ENCODE measurements at regions not wholly inside any gene's neighbourhood (a gene's known extent, or its start where the extent isn't known, plus 50 kb on each side); places are given as distances from the start of the nearest gene placed in this dataset.

GRCh38 chr1:60974524-60975372, 107.6 kb upstream of the NFIA start:
- H3K27ac ChIP-seq (ENCODE audit: low read length), result no peak overlapping the region
- intact Hi-C loops (cut with micrococcal nuclease), result no loop called here
- Mint-ChIP-seq H3K27ac (no peak overlapping the region), H3K4me3 (no peak overlapping the region), H3K36me3 (no peaks in the 10 kb centered on the region), H3K4me1 (no peaks in the 10 kb centered on the region), H3K9me3 (no peaks in the 10 kb centered on the region), H3K27me3 (ENCODE audit: low read depth in 2 of 2) (peaks cover 8 to 25% of the 10 kb centered on the region in 2 donors)
- TF ChIP-seq CTCF (IDR thresholded peaks at IDR 0.05), result no peak
- no peak for DNase-seq
- no peaks in the 10 kb centered on the region for H3K9me3 ChIP-seq (ENCODE audit: control insufficient read depth, insufficient read depth, low read length)
- WGBS (ENCODE audit: insufficient coverage), result 92% methylated on average over 5 of the region's 5 CpGs
- H3K27me3 ChIP-seq (ENCODE audit: control insufficient read depth, insufficient read depth, low read length), result no peaks in the 10 kb centered on the region
- H3K4me1 ChIP-seq (ENCODE audit: control insufficient read depth, insufficient read depth, low read length), result no peaks in the 10 kb centered on the region
- H3K4me3 ChIP-seq (ENCODE audit: low read length), result no peak overlapping the region
- no peak for ATAC-seq
- H3K36me3 ChIP-seq (ENCODE audit: control insufficient read depth, insufficient read depth, low read length), result no peaks in the 10 kb centered on the region

- DNase-seq (no peak), ATAC-seq (no peak)
- Mint-ChIP-seq H3K9me3 (no peaks in the 10 kb centered on the region), H3K27me3 (ENCODE audit: low read depth in 2 of 2) (peaks cover 14 to 30% of the 10 kb centered on the region in 2 donors), H3K4me3 (no peak overlapping the region), H3K36me3 (no peaks in the 10 kb centered on the region), H3K27ac (no peak overlapping the region), H3K4me1 (no peaks in the 10 kb centered on the region)
- no peaks in the 10 kb centered on the region for H3K9me3 ChIP-seq (ENCODE audit: control insufficient read depth, insufficient read depth, low read length)
- TF ChIP-seq CTCF (IDR thresholded peaks at IDR 0.05), result no peak
- H3K36me3 ChIP-seq (ENCODE audit: control insufficient read depth, insufficient read depth, low read length), result no peaks in the 10 kb centered on the region
- WGBS (ENCODE audit: insufficient coverage), result 90% methylated on average over 3 of the region's 4 CpGs
- intact Hi-C loops (cut with micrococcal nuclease), result no loop called here
- no peak overlapping the region for H3K27ac ChIP-seq (ENCODE audit: low read length)
- no peak overlapping the region for H3K4me3 ChIP-seq (ENCODE audit: low read length)
- H3K4me1 ChIP-seq (ENCODE audit: control insufficient read depth, insufficient read depth, low read length), result no peaks in the 10 kb centered on the region
- H3K27me3 ChIP-seq (ENCODE audit: control insufficient read depth, insufficient read depth, low read length), result no peaks in the 10 kb centered on the region
These were observed 108.7 kb upstream of the NFIA start for GRCh38 chr1:60973668-60974067.

- Histone ChIP-seq H3K4me3 (ENCODE audit: low read length) (no peak overlapping the region), H3K27ac (ENCODE audit: low read length) (no peak overlapping the region), H3K9me3 (ENCODE audit: control insufficient read depth, insufficient read depth, low read length) (no peaks in the 10 kb centered on the region), H3K27me3 (ENCODE audit: control insufficient read depth, insufficient read depth, low read length) (no peaks in the 10 kb centered on the region), H3K36me3 (ENCODE audit: control insufficient read depth, insufficient read depth, low read length) (no peaks in the 10 kb centered on the region), H3K4me1 (ENCODE audit: control insufficient read depth, insufficient read depth, low read length) (no peaks in the 10 kb centered on the region)
- Mint-ChIP-seq H3K27ac (no peak overlapping the region), H3K4me1 (no peaks in the 10 kb centered on the region), H3K36me3 (no peaks in the 10 kb centered on the region), H3K4me3 (no peak overlapping the region), H3K9me3 (no peaks in the 10 kb centered on the region), H3K27me3 (ENCODE audit: low read depth in 2 of 2) (peaks cover 21 to 35% of the 10 kb centered on the region in 2 donors)
- ATAC-seq (no peak), DNase-seq (no peak)
- no peak for TF ChIP-seq CTCF (IDR thresholded peaks at IDR 0.05)
- intact Hi-C loops (cut with micrococcal nuclease), result no loop called here
- 28% methylated on average over 4 of the region's 4 CpGs for WGBS (ENCODE audit: insufficient coverage)
These were observed 109.5 kb upstream of the NFIA start for GRCh38 chr1:60972841-60973364.
